Body of pancreas (tissue), 4 donors: ENCODE measurements at regions not wholly inside any gene's neighbourhood (a gene's known extent, or its start where the extent isn't known, plus 50 kb on each side); places are given as distances from the start of the nearest gene placed in this dataset.

Experiments
- POLR2A ChIP-seq, 3 donors: fragments of 450-650 bp; IDR thresholded peaks; one replicate each; pipeline ENCODE4 v1.6.1; 2016; ENCODE audit warnings: antibody characterized with exemption in 3 of 3, mild to moderate bottlenecking in 2 of 3
- TF ChIP-seq, protein P1 (sequence below), 7 experiments: fragments of 450-650 bp in 4 of 7; fragments of 200-600 bp in 3 of 7; sonication (generic) in 3 of 7; IDR thresholded peaks; one replicate each; pipeline ENCODE4 v1.5.1; 2016 to 2019; ENCODE audit warnings: antibody characterized with exemption in 7 of 7

DNA sequence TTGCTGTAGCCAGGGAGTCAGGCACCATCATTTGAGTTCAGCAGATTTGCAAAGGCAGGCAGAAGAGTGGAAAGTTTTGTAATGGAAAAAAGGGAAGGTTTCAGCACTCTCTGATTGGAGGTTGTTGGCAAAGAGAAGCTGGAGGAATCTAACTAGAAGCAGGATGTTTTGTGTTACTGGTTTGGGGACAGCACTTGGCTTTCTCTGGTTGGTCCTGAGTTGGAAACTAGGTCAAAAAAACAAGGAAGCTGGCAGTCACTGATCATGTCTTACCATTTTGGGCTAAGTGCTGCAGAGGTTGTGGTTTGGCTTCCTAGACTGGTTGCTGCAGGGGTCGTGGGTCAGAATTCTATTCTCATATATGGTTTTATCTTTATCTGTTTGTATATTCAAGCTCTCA, 189.8 kb downstream of the DRD1 start:
- TF ChIP-seq POLR2A (IDR thresholded peaks at IDR 0.05), result no peak
- TF ChIP-seq, protein P1, sequence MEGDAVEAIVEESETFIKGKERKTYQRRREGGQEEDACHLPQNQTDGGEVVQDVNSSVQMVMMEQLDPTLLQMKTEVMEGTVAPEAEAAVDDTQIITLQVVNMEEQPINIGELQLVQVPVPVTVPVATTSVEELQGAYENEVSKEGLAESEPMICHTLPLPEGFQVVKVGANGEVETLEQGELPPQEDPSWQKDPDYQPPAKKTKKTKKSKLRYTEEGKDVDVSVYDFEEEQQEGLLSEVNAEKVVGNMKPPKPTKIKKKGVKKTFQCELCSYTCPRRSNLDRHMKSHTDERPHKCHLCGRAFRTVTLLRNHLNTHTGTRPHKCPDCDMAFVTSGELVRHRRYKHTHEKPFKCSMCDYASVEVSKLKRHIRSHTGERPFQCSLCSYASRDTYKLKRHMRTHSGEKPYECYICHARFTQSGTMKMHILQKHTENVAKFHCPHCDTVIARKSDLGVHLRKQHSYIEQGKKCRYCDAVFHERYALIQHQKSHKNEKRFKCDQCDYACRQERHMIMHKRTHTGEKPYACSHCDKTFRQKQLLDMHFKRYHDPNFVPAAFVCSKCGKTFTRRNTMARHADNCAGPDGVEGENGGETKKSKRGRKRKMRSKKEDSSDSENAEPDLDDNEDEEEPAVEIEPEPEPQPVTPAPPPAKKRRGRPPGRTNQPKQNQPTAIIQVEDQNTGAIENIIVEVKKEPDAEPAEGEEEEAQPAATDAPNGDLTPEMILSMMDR (IDR thresholded peaks at IDR 0.05), result no peak
